MG63 (cell line): ENCODE measurements at regions not wholly inside any gene's neighbourhood (a gene's known extent, or its start where the extent isn't known, plus 50 kb on each side); places are given as distances from the start of the nearest gene placed in this dataset.
"Not testable (repeated sequence)": the region's sequence is repeated elsewhere in the genome, so short reads cannot be mapped to it uniquely, and the experiment has no call there.

Experiments
- DNase-seq: peaks from one replicate; pipeline ENCODE4 v3.0.0-alpha.2; 2020
- H3K27me3 ChIP-seq: fragments of 250-450 bp; sonication (Bioruptor Pico); 2 replicates; pipeline ENCODE4 v1.5.1; 2020; ENCODE audit warnings: mild to moderate bottlenecking, moderate library complexity
- H3K36me3 ChIP-seq: fragments of 250-450 bp; sonication (Bioruptor Pico); 2 replicates; pipeline ENCODE4 v1.5.1; 2020; ENCODE audit warnings: mild to moderate bottlenecking, moderate library complexity
- H3K4me3 ChIP-seq: fragments of 250-450 bp; sonication (Bioruptor Pico); 2 replicates; pipeline ENCODE4 v1.5.1; 2020; ENCODE audit warnings: mild to moderate bottlenecking, moderate library complexity
- H3K9me3 ChIP-seq: fragments of 250-450 bp; sonication (Bioruptor Pico); 2 replicates; pipeline ENCODE4 v1.5.1; 2020; ENCODE audit warnings: mild to moderate bottlenecking, moderate library complexity

DNA sequence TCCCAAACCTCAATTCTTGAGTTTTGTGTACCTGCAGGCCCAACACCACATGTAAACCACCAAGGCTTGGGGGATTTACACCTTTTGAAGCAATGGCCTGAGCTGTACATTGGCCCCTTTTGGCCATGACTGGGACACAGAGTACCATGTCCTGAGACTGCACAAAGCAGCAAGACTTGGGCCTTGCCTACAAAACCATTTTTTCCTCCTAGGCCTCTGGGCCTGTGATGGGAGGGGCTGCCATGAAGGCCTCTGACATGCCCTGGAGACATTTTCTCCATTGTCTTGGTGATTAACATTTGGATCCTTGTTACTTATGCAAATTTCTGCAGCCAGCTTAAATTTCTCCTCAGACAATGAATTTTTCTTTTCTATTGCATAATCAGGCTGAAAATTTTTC, 455.9 kb upstream of the NR3C2 start:
- not testable (repeated sequence) for H3K9me3 ChIP-seq, H3K27me3 ChIP-seq, H3K4me3 ChIP-seq, H3K36me3 ChIP-seq, DNase-seq

DNA sequence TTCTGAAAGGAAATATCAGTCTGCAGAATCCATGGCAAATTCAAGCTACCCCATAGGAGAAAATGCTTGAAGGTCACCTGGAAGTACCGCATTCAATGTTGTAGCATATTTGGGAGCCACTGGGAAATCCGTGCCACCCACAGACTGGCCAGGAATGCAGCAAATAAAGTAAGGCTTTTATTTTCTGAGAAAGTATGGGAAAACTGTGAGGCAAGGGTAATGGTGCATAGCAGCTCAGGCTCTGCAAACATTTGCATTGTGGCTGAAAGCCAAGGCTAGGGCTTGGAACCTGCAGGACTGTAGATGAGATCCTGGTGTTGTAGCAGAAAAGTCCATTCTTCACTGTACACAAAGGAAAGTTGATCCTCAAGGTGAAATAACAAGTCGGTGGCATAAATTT, 450.9 kb upstream of the NR3C2 start:
- DNase-seq, result no peak
- no peaks in the 10 kb centered on the region for H3K9me3 ChIP-seq
- no peaks in the 10 kb centered on the region for H3K27me3 ChIP-seq
- H3K4me3 ChIP-seq, result no peak overlapping the region
- H3K36me3 ChIP-seq, result no peaks in the 10 kb centered on the region

DNA sequence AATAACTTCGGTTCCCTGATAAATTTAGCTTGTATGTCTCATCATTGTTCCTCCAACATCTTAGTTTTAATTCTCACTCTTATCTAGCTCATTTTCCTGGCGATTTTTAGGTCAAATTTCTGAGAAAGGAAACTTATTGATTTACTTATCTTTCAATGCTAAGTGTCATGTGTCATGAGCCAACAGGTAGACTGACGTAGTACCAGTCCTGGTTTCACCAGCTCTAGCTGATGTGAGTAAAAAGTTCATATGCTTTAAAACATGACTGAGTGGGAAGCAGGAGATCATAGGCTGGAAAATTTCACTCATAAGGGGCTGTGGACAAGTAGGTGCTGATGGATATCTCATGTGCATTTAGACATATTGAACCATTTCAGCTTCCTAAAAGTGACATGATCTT, 441.7 kb upstream of the NR3C2 start:
- no peaks in the 10 kb centered on the region for H3K27me3 ChIP-seq
- no peaks in the 10 kb centered on the region for H3K36me3 ChIP-seq
- no peak for DNase-seq
- no peak overlapping the region for H3K4me3 ChIP-seq
- H3K9me3 ChIP-seq, result no peaks in the 10 kb centered on the region

DNA sequence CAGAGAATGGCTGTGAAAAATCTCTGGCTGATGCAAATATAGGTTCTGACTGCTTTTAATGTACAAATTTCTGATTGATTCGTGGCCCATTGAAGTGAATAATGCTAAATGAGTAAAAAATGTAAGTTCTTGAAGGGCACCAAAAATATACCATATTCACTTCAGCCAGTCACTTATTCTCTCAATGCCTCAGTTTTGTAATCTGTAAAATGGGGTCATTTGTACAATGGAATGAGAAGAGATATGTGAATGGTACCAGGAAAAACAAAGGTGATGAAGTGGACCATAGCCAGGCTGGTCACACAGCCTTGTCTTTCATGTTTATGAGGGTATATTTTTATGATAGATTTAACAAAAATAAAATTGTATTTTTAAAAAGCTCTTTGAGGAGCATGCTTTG, 441.2 kb upstream of the NR3C2 start:
- H3K4me3 ChIP-seq, result no peak overlapping the region
- no peaks in the 10 kb centered on the region for H3K36me3 ChIP-seq

DNA sequence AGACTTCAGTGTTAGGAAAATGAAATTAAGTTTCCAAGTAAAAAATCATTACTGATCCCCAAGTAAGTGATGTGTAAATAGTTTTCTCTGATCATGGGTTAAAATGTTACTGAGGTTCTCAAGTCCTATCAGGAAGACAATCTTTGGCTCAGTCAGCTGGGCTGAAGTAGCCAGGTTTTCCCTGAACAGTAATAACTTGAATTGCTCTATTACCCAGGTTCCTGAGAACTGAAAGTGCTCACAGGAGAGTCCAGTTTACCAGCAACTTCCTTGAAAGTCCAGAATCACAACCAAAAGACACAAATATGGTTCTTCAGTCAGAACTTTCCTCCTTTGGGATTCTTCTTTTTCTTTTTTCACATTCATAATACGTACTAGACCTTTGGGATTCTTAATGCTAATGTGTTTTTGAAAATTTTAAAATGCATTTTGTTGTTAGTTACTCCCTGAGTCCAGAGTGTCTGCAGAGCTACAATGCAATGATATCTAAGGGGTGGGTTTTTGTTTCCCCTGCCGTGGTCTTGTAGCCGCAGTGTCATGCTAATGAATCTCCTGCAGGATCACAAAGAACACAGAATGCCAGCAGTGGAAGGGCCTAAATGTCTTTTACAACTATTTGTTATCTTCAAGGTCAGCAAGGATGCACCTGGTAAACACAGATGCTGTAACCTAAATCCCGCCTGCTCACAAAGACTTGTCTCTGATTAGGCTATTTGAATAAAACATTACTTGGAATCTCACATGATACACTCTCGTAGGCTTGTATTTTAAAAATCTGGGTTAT, 439.8 kb upstream of the NR3C2 start:
- no peak for DNase-seq
- no peaks in the 10 kb centered on the region for H3K36me3 ChIP-seq
- H3K9me3 ChIP-seq, result no peaks in the 10 kb centered on the region
- no peak overlapping the region for H3K4me3 ChIP-seq
- H3K27me3 ChIP-seq, result no peaks in the 10 kb centered on the region

More for the DNA sequence above, 441.2 kb upstream of the NR3C2 start:
- no peaks in the 10 kb centered on the region for H3K9me3 ChIP-seq
- DNase-seq, result no peak
- H3K27me3 ChIP-seq, result no peaks in the 10 kb centered on the region

DNA sequence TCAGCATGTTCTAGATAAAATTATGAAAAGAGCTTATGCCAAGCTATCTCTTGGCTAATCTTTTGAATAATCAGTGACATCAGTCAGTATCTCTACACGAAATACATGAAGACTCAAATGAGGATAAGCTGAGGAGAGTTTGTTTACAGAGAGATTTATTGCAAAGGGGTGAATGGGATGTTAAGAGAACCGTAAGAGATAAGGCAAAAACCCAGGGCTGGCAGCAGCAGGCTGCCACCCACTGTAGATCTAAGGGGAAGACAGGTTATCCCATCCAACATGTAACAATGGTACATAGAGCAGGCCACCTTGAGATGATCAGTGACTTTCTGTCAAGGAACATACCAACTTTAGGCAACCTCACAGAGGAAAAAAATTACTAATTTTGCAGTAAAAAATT, 432.1 kb upstream of the NR3C2 start:
- Histone ChIP-seq H3K9me3 (no peaks in the 10 kb centered on the region), H3K4me3 (no peak overlapping the region), H3K36me3 (no peaks in the 10 kb centered on the region), H3K27me3 (no peaks in the 10 kb centered on the region)
- DNase-seq, result no peak

DNA sequence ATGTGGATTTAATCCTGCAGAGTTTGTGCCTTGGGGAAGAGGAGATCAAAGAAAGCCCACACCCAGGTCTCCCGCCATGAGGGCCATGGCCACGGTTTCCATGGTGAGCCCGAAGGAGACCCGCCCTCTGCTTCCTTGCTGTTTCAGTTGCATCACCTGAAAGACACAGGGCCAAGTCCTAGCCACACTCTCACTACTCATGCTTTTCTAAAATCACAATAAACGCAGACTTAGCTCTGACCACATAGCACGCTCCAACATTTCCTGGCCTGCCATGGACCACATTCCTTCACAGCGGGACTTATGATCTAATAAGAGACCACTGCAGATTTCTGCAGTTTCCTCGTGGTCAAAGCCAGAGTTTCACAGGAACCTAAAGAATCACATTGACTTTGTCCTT, 426.0 kb upstream of the NR3C2 start:
- Histone ChIP-seq H3K27me3 (no peaks in the 10 kb centered on the region), H3K9me3 (no peaks in the 10 kb centered on the region), H3K36me3 (no peaks in the 10 kb centered on the region), H3K4me3 (no peak overlapping the region)
- no peak for DNase-seq

DNA sequence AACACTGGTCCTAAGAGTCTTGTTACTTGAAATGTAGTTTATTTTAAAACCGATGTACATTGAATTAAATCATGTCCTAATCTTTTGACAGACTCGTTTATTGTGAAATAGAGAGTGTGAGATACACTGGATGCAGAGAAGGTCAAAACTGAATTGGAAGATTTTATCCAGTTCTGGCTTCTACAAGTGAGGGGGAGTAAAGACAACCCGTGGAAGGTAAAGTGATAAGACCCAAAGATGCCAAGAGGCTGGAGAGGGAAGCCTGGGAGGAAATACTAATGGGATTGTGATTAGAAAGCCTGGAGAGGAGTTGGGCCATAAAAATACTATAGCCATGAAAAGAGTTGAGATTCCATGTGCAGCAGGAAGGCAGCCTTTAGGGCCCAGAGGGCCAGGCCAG, 424.5 kb upstream of the NR3C2 start:
- H3K9me3 ChIP-seq, result no peaks in the 10 kb centered on the region
- no peaks in the 10 kb centered on the region for H3K27me3 ChIP-seq
- DNase-seq, result no peak
- H3K4me3 ChIP-seq, result no peak overlapping the region
- H3K36me3 ChIP-seq, result no peaks in the 10 kb centered on the region

DNA sequence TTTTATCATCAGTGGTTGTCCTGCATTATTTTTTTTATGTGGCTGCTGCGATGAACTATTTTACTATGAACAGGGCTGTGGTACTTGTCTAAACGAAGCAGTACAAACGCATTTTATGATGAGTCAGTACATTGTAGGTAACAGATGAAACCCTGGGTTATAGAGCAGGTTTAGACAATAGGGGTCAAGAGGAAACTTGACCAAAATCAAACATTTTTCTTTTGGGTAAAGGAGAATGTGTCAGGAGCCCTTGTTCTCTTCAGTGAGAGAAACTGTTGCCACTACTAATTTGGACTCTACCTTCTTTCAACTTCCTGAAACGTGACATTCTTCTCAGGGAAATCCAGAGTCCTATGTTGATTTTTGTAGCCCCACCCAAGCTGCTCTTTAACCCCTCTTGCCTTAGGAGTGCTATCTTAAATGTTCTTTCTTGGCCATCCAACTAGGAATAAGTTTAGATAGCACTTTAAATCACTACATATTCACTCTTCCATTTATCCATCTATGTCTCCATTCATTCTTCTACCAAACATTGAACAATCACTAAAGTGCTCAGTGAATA, 415.8 kb upstream of the NR3C2 start:
- H3K9me3 ChIP-seq, result no peaks in the 10 kb centered on the region

DNA sequence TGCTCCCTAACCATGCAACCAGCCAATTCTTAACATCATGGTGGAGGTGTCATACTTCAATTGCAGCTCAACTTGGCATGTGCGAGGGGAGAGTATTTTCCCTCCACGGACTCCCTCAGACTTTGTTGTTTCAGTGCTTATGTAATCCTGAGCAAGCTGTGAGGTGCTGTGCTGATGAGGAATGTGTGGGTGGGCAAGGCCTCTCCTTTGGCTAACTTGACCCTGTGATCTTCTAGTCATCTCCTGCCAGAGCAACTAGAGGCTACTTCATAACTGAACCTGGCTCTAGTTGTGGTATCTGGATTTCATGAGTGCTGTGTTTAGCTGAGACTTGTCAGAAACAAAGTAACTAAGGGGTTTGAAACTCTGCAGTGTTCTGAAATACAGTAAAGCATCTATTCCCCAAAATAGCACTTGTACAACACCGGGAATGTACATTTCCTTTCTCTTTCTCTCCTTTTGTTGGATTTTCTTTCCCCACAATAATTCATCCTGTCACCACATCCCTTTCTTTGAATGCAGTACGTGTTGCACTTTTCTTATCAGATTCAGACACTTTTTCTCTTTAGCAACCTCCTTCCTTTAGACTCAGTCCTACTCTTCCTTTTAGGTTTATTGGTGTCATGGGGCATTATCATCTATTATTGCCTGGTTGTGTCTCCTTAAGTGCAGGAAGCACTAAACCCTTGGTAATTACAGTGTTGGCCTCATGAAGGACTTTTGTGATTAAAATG, 415.2 kb upstream of the NR3C2 start:
- H3K27me3 ChIP-seq, result no peaks in the 10 kb centered on the region
- no peak overlapping the region for H3K4me3 ChIP-seq
- no peaks in the 10 kb centered on the region for H3K9me3 ChIP-seq
- DNase-seq, result no peak
- H3K36me3 ChIP-seq, result no peaks in the 10 kb centered on the region

More for the DNA sequence above, 415.8 kb upstream of the NR3C2 start:
- no peak overlapping the region for H3K4me3 ChIP-seq
- no peaks in the 10 kb centered on the region for H3K27me3 ChIP-seq
- DNase-seq, result no peak
- H3K36me3 ChIP-seq, result no peaks in the 10 kb centered on the region

DNA sequence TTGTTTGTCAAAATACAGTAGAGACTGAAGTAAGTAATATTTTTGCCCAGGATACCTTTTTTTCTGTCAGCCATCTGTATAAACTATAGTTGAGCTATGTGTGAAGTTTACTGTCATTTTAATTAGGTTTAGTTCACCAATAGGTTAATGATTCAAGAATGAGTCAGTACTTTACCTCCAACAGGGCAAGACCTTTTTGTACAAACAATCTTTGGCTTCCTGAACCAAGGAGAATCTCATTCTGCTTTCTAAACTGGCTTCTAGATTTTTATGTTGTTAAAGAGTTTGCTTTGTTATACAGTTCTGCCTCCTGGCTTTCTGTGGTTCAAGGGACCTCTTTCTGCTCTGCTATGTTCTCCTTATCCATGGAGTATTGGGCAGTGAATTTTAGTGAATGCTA, 412.0 kb upstream of the NR3C2 start:
- Histone ChIP-seq H3K4me3 (no peak overlapping the region), H3K9me3 (no peaks in the 10 kb centered on the region), H3K27me3 (no peaks in the 10 kb centered on the region), H3K36me3 (no peaks in the 10 kb centered on the region)
- no peak for DNase-seq

DNA sequence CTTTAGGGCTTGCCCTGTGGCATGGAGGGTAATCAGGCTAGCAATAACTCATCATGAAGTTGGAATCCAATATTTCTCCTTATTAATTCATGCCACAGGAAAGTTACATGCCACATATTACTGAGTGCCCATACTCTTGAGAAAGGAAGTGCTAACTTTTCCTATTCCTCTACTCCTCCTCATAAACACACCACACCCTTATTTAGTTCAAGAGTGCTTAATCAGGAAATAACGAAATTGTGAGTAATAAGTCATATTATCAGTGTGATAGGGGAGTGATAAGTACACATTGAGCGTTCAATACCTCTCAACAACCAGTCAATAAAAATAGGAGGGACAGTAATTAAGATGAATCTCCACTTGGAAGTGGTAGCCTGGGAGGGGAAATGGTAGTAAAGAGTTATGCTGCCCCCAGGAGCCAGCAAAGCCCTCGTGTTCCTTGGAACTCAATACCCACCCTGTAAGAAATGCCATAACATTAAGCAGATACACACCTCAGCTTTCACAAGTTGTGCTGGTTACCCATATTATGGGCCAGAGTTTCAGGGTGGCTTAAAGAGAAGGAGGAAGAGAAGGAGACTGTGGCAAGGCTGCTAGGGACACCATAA, 410.0 kb upstream of the NR3C2 start:
- no peaks in the 10 kb centered on the region for H3K36me3 ChIP-seq
- no peak for DNase-seq
- no peaks in the 10 kb centered on the region for H3K9me3 ChIP-seq
- H3K27me3 ChIP-seq, result no peaks in the 10 kb centered on the region
- no peak overlapping the region for H3K4me3 ChIP-seq

DNA sequence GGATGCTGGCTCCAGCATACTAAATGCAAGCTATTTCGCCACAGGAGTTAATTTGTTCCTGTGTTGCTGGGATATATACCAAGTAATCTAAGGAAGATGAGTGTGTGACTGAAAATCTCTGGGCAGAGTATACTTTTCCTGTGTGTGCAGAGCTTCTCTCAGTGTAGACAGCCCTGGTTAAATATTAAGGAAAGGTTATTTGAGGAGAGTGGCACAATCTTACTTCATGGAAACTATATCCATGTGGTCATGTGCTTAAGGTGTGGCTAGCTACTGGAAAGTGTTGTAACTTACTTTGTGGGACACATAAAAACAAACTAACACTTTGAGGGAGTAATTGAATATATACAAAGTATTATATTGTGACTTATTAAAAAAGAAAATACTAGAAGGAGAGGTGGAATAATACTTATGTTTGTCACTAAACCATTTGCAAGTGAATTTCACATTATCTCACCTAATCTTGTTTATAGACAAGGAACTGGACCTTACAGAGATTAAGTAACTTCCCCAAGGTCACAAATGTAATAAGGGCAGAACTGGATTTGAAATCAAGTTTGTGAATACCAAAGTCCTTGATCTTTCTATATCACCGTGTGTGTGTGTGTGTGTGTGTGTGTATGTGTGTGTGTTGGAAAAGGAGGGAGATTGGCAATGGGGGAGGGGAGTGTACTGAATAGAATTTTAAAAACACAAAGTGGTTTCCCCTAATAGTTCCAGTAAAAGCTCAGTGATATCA, 408.2 kb upstream of the NR3C2 start:
- no peak for DNase-seq
- Histone ChIP-seq H3K9me3 (no peaks in the 10 kb centered on the region), H3K36me3 (no peaks in the 10 kb centered on the region), H3K4me3 (no peak overlapping the region), H3K27me3 (no peaks in the 10 kb centered on the region)

DNA sequence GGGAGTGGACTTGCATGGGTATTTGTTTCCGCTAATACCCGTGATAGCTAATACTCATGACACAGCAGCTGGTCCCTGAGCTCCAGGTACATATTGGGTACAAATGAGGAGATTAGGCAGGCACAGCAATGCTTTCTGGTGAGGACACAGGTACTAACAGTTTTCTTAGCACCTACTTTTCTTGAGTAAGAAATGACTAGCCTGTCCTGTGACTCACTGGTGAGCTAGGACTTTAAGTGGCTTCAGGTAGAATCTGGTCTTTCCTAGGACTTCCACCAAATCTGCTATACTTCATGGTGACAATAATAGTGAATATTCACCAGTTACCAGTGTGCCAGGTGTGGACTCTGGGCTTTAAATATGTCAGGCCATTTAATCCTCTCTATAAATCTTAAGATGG, 407.4 kb upstream of the NR3C2 start:
- no peaks in the 10 kb centered on the region for H3K27me3 ChIP-seq

DNA sequence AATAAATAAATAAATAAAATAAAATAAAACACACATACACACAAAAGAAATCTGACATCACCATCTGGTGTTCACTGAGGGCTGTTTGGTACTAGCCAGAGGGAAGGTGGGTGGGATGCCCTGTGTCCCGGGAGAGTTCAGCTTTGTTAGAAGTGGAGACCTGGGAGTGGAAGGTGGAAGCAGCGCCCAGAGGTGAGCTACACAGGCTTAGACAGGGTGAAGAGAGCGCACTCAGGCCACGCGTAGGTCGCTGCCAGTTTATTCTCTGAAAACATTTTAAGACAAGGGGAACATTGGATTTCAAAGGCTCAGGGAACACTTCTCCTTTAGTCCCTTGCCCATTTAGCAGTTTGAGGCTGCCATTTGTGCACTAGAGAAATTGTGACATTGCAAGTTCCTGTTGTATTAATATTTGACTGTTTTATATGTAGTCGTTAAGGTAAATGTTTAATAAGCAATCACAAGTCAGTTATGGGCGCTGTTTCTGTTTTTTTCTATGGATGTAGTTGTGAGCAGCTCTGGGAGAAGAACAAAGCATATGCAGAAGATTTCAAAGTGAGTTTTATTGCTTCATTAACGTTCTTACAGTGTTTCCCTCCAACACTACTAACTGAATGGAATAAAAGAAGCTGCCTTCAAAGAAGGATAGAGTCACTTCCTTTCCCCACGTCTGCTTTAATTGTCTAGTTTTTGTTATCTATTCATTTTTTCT, 405.5 kb upstream of the NR3C2 start:
- H3K9me3 ChIP-seq, result no peaks in the 10 kb centered on the region
- no peaks in the 10 kb centered on the region for H3K36me3 ChIP-seq

More for the DNA sequence above, 407.4 kb upstream of the NR3C2 start:
- no peak overlapping the region for H3K4me3 ChIP-seq
- H3K9me3 ChIP-seq, result no peaks in the 10 kb centered on the region
- no peak for DNase-seq
- no peaks in the 10 kb centered on the region for H3K36me3 ChIP-seq

DNA sequence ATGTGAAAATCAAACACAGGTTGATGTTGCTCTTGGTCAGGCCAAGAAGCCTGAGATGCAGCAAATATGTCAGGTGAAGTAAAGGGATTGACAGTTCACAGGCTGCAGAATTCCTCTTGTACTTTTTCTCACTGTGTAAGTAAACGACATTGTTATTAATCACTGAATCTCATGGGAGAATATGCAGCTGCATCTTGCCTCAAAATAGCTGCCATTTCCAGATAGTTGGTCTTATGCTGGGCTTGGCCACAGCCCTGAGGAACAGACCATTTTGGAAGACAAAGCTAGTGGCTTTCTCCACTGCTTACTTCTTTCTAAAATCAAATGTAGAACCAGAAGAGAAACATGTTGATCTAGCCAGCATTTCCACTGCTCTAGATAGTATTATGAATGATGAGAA, 403.4 kb upstream of the NR3C2 start:
- H3K36me3 ChIP-seq, result no peaks in the 10 kb centered on the region
- H3K9me3 ChIP-seq, result no peaks in the 10 kb centered on the region
- H3K4me3 ChIP-seq, result no peak overlapping the region
- H3K27me3 ChIP-seq, result no peaks in the 10 kb centered on the region
- no peak for DNase-seq

More for the DNA sequence above, 405.5 kb upstream of the NR3C2 start:
- no peak overlapping the region for H3K4me3 ChIP-seq
- DNase-seq, result no peak
- no peaks in the 10 kb centered on the region for H3K27me3 ChIP-seq
